Parathyroid adenoma (tissue), 2 donors: ENCODE measurements at regions not wholly inside any gene's neighbourhood (a gene's known extent, or its start where the extent isn't known, plus 50 kb on each side); places are given as distances from the start of the nearest gene placed in this dataset.
"Not testable (repeated sequence)": the region's sequence is repeated elsewhere in the genome, so short reads cannot be mapped to it uniquely, and the experiment has no call there.

Experiments used
- H2AFZ ChIP-seq: fragments of 300-600 bp; sonication (generic); one replicate; pipeline ENCODE4 v1.7.0; 2017; ENCODE audit warnings: antibody characterized with exemption, mild to moderate bottlenecking
- H3K27ac ChIP-seq: fragments of 300-600 bp; sonication (generic); one replicate; pipeline ENCODE4 v1.7.0; 2017
- H3K27me3 ChIP-seq: fragments of 300-600 bp; sonication (generic); one replicate; pipeline ENCODE4 v1.7.0; 2017; ENCODE audit warnings: low read length; ENCODE audit not compliant: control insufficient read depth, insufficient read depth
- H3K36me3 ChIP-seq: fragments of 300-600 bp; sonication (generic); one replicate; pipeline ENCODE4 v1.7.0; 2017; ENCODE audit warnings: low read length; ENCODE audit not compliant: control insufficient read depth, insufficient read depth
- H3K4me1 ChIP-seq: fragments of 300-600 bp; sonication (generic); one replicate; pipeline ENCODE4 v1.7.0; 2017; ENCODE audit warnings: control low read depth
- H3K4me2 ChIP-seq: fragments of 300-600 bp; sonication (generic); one replicate; pipeline ENCODE4 v1.7.0; 2017; ENCODE audit warnings: low read length
- H3K4me3 ChIP-seq: fragments of 300-600 bp; sonication (generic); one replicate; pipeline ENCODE4 v1.7.0; 2017; ENCODE audit warnings: low read depth, low read length
- H3K79me2 ChIP-seq: fragments of 300-600 bp; sonication (generic); one replicate; pipeline ENCODE4 v1.7.0; 2017; ENCODE audit warnings: control low read depth
- H3K9ac ChIP-seq: fragments of 300-600 bp; sonication (generic); one replicate; pipeline ENCODE4 v1.7.0; 2017; ENCODE audit warnings: mild to moderate bottlenecking
- H3K9me3 ChIP-seq: fragments of 300-600 bp; sonication (generic); one replicate; pipeline ENCODE4 v1.7.0; 2017; ENCODE audit warnings: low read length; ENCODE audit not compliant: control insufficient read depth
- CTCF ChIP-seq: fragments of 300-600 bp; sonication (generic); IDR thresholded peaks from one replicate; pipeline ENCODE4 v1.7.0; 2017; ENCODE audit warnings: antibody characterized with exemption, mild to moderate bottlenecking
- donor health status: primary hyperparathyroidism.

- H3K4me2 ChIP-seq: no peak overlapping the region
- no peaks in the 10 kb centered on the region for H3K9me3 ChIP-seq
- TF ChIP-seq CTCF: no peak
- H3K9ac ChIP-seq: no peak overlapping the region
- no peaks in the 10 kb centered on the region for H3K79me2 ChIP-seq
- H3K4me1 ChIP-seq: no peaks in the 10 kb centered on the region
- no peak overlapping the region for H3K4me3 ChIP-seq
- no peaks in the 10 kb centered on the region for H3K27me3 ChIP-seq
- H3K36me3 ChIP-seq: no peaks in the 10 kb centered on the region
- no peak overlapping the region for H3K27ac ChIP-seq
- H2AFZ ChIP-seq: no peak overlapping the region
These were observed 488.4 kb upstream of the MMS22L start for GRCh38 chr6:97771372-97771771.

- H3K27ac ChIP-seq: no peak overlapping the region
- no peaks in the 10 kb centered on the region for H3K9me3 ChIP-seq
- no peaks in the 10 kb centered on the region for H3K79me2 ChIP-seq
- no peak for TF ChIP-seq CTCF
- no peak overlapping the region for H2AFZ ChIP-seq
- H3K4me3 ChIP-seq: no peak overlapping the region
- no peak overlapping the region for H3K9ac ChIP-seq
- H3K36me3 ChIP-seq: no peaks in the 10 kb centered on the region
- no peaks in the 10 kb centered on the region for H3K4me1 ChIP-seq
- no peaks in the 10 kb centered on the region for H3K27me3 ChIP-seq
- H3K4me2 ChIP-seq: no peak overlapping the region
These were observed 492.0 kb upstream of the MMS22L start for GRCh38 chr6:97775012-97775411.

GRCh38 chr6:97778290-97779038 lies 495.4 kb upstream of the MMS22L start:
- Histone ChIP-seq H2AFZ (no peak overlapping the region), H3K79me2 (no peaks in the 10 kb centered on the region), H3K36me3 (no peaks in the 10 kb centered on the region), H3K4me2 (no peak overlapping the region), H3K4me3 (no peak overlapping the region), H3K9me3 (no peaks in the 10 kb centered on the region), H3K27me3 (no peaks in the 10 kb centered on the region), H3K9ac (no peak overlapping the region), H3K4me1 (no peaks in the 10 kb centered on the region), H3K27ac (no peak overlapping the region)
- no peak for TF ChIP-seq CTCF

- not testable (repeated sequence) for H2AFZ ChIP-seq
These were observed 496.2 kb upstream of the MMS22L start for GRCh38 chr6:97779039-97779766.

GRCh38 chr6:97790926-97791590 lies 508.0 kb upstream of the MMS22L start:
- Histone ChIP-seq H3K27me3 (no peaks in the 10 kb centered on the region), H3K79me2 (no peaks in the 10 kb centered on the region), H3K4me3 (no peak overlapping the region), H3K9ac (no peak overlapping the region), H3K9me3 (no peaks in the 10 kb centered on the region), H3K4me1 (no peaks in the 10 kb centered on the region), H3K4me2 (no peak overlapping the region), H3K36me3 (no peaks in the 10 kb centered on the region), H2AFZ (no peak overlapping the region), H3K27ac (no peak overlapping the region)
- no peak for TF ChIP-seq CTCF

More at GRCh38 chr6:97779039-97779766, 496.2 kb upstream of the MMS22L start:
- not testable (repeated sequence) for H3K36me3 ChIP-seq, H3K9me3 ChIP-seq, H3K4me3 ChIP-seq, H3K27ac ChIP-seq, H3K27me3 ChIP-seq, H3K9ac ChIP-seq, H3K4me2 ChIP-seq, H3K79me2 ChIP-seq, H3K4me1 ChIP-seq
